ENCODE measurements at regions not wholly inside any gene's neighbourhood (a gene's known extent, or its start where the extent isn't known, plus 50 kb on each side); places are given as distances from the start of the nearest gene placed in this dataset.

DNA sequence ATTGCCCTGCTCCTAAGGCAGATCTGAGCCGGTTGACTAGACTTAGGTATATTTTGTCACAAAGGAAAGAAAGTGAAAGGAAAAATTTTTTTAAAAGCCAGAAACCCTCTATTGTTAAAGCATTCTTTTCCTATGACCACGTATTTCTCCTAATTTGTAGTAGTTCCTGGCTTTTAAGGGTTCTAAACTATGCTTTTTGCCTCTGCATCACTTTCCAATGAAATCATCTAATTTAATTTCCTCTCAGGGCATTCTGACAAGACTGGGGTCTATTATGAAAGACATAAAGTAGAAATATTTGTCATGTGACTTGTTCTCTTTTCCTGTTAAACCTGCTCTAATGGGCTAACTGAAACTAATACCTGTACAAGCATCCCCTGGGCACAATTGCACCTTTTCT, 233.0 kb upstream of the PRR20A start:
- DNase-seq (ENCODE audit: insufficient read length, low spot score) (no peak), FAIRE-seq (no peak)
- TF ChIP-seq POLR2A (IDR thresholded peaks at IDR 0.05; ENCODE audit: low read depth, low read length) (no peak), POLR2AphosphoS5 (IDR thresholded peaks at IDR 0.05; ENCODE audit: low read depth, low read length) (no peak), POU2F2 (IDR thresholded peaks at IDR 0.05; ENCODE audit: low read depth, low read length) (no peak), PAX5 (IDR thresholded peaks at IDR 0.05; ENCODE audit: insufficient read depth, low read length, severe bottlenecking) (no peak), SPI1 (IDR thresholded peaks at IDR 0.05; ENCODE audit: low read depth, low read length) (no peak), TAF1 (IDR thresholded peaks at IDR 0.05; ENCODE audit: low read depth, low read length) (no peak)

DNA sequence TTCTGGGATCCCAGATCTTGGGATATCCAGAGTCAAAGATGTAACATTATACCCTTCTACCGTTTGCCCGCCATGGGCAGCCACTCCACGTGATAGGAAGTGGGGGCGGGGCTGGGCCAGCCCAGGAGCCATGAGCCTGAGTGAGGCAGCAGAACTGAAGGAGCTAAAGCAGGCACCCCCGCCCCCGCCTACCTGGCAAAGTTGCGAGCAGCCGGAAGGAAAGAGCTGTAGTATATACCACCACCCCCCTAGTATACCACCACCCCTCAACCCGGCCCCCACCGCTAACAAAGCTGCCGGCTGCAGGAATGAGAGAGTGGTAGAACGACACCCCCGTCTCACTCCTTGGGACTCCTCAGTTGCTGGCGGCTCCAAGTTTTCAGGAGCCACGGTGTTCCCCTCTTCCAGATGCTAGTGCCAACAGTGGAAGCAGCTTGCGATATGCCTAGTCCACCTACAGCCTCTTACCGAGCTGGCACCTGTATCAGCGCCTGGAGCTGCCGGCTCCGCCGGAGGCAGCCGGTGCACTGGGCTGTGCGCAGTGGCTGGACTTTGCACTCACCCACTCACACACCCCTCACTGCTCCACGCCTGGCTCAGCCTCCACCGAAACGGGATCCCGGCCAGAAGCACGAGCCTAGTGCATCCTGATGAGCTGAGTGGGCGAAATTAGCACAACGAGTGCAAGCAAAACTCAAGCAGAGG, 230.7 kb upstream of the PRR20A start:
- TF ChIP-seq POLR2AphosphoS5 (IDR thresholded peaks at IDR 0.05; ENCODE audit: low read depth, low read length) = no peak
- TF ChIP-seq POU2F2 (IDR thresholded peaks at IDR 0.05; ENCODE audit: low read depth, low read length) = no peak
- TF ChIP-seq POLR2A (IDR thresholded peaks at IDR 0.05; ENCODE audit: low read depth, low read length) = no peak
- no peak for TF ChIP-seq TAF1 (IDR thresholded peaks at IDR 0.05; ENCODE audit: low read depth, low read length)
- no peak for TF ChIP-seq SPI1 (IDR thresholded peaks at IDR 0.05; ENCODE audit: low read depth, low read length)
- TF ChIP-seq PAX5 (IDR thresholded peaks at IDR 0.05; ENCODE audit: insufficient read depth, low read length, severe bottlenecking) = no peak
- no peak for FAIRE-seq
- no peak for DNase-seq (ENCODE audit: insufficient read length, low spot score)

DNA sequence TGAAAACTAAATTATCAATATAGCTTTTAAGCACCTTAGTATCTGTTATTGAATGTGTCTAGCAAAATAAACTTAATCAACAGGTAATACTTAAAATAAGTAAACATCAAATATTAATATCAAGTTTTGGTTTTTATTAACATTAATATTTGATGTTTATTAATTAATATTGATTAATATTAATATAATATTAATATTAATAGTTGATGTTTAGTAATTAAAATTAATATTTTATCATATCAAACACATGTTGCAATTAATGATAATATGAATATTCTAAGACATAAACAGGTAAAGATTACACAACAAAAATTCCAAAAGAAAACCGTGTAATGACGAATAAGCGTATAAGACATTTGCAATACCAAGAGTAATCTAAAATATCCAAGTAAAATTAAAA, 222.8 kb upstream of the PRR20A start:
- no peak for DNase-seq (ENCODE audit: insufficient read length, low spot score)
- no peak for TF ChIP-seq POLR2AphosphoS5 (IDR thresholded peaks at IDR 0.05; ENCODE audit: low read depth, low read length)
- no peak for TF ChIP-seq PAX5 (IDR thresholded peaks at IDR 0.05; ENCODE audit: insufficient read depth, low read length, severe bottlenecking)
- no peak for TF ChIP-seq POLR2A (IDR thresholded peaks at IDR 0.05; ENCODE audit: low read depth, low read length)
- TF ChIP-seq SPI1 (IDR thresholded peaks at IDR 0.05; ENCODE audit: low read depth, low read length) = no peak
- TF ChIP-seq TAF1 (IDR thresholded peaks at IDR 0.05; ENCODE audit: low read depth, low read length) = no peak
- no peak for TF ChIP-seq POU2F2 (IDR thresholded peaks at IDR 0.05; ENCODE audit: low read depth, low read length)
- FAIRE-seq = no peak

DNA sequence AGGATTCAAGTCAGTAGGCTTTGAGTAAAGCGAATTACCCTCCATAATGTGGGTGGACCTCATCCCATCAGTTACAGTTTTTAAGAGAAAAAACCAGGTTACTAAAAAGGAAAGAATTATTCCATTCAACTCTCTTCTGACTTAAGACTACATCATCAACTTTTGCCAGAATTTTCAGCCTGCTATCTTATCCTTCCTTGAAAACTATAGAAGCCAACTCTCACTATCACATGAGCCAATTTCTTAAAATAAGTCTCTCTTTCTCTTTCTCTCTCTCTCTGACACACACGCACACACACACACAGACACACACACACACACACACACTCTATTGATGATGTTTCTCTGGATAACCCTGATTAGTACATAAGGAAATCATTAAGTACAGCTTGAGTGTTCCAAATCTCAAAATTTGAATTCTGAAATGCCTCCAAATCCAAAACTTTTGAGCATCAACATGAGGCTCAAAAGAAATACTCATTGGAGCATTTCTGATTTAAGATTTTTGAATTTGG, 217.0 kb upstream of the PRR20A start:
- FAIRE-seq = no peak
- TF ChIP-seq POU2F2 (IDR thresholded peaks at IDR 0.05; ENCODE audit: low read depth, low read length) (no peak), TAF1 (IDR thresholded peaks at IDR 0.05; ENCODE audit: low read depth, low read length) (no peak), SPI1 (IDR thresholded peaks at IDR 0.05; ENCODE audit: low read depth, low read length) (no peak), POLR2A (IDR thresholded peaks at IDR 0.05; ENCODE audit: low read depth, low read length) (no peak), POLR2AphosphoS5 (IDR thresholded peaks at IDR 0.05; ENCODE audit: low read depth, low read length) (no peak), PAX5 (IDR thresholded peaks at IDR 0.05; ENCODE audit: insufficient read depth, low read length, severe bottlenecking) (no peak)
- no peak for DNase-seq (ENCODE audit: insufficient read length, low spot score)

DNA sequence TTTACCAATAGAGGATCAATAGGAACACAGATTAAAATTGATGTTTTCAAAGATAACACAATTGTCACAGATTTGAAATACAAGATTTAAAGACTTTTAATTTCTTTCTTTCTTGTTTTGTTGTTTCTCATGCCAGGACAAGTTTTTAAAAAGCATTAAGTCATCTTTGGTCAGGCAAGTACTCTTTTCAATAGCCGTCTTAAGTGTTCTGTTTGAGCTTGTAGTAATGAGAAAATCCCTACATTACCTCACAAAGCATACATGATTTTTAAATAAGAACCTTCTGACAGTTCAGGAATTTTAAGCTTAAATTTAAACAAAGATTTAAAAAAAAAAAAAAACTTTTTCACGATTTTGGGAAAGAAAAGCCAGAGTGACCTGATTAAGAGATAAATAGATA, 216.3 kb upstream of the PRR20A start:
- FAIRE-seq = no peak
- DNase-seq (ENCODE audit: insufficient read length, low spot score) = no peak
- TF ChIP-seq PAX5 (IDR thresholded peaks at IDR 0.05; ENCODE audit: insufficient read depth, low read length, severe bottlenecking) (no peak), SPI1 (IDR thresholded peaks at IDR 0.05; ENCODE audit: low read depth, low read length) (no peak), TAF1 (IDR thresholded peaks at IDR 0.05; ENCODE audit: low read depth, low read length) (no peak), POU2F2 (IDR thresholded peaks at IDR 0.05; ENCODE audit: low read depth, low read length) (no peak), POLR2AphosphoS5 (IDR thresholded peaks at IDR 0.05; ENCODE audit: low read depth, low read length) (no peak), POLR2A (IDR thresholded peaks at IDR 0.05; ENCODE audit: low read depth, low read length) (no peak)

DNA sequence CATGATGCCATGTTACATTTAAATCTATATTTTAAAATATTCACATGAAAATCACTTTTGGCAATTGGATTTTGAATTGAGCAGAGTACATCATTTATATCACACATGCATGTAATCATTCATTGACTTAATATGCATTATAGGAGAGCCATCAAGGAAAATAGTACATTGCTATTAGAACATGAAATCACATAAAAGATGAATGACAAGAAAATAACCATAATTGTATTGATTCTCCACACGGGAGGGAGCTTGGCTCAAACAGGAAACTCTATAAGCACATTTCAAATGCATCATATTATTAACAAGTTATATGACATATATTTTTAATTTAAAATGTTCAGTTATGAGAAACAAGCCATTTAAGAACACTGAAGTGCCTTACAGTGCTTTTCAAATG, 208.6 kb upstream of the PRR20A start:
- FAIRE-seq = no peak
- TF ChIP-seq TAF1 (IDR thresholded peaks at IDR 0.05; ENCODE audit: low read depth, low read length) = no peak
- no peak for TF ChIP-seq PAX5 (IDR thresholded peaks at IDR 0.05; ENCODE audit: insufficient read depth, low read length, severe bottlenecking)
- TF ChIP-seq POU2F2 (IDR thresholded peaks at IDR 0.05; ENCODE audit: low read depth, low read length) = no peak
- TF ChIP-seq POLR2AphosphoS5 (IDR thresholded peaks at IDR 0.05; ENCODE audit: low read depth, low read length) = no peak
- no peak for TF ChIP-seq POLR2A (IDR thresholded peaks at IDR 0.05; ENCODE audit: low read depth, low read length)
- no peak for TF ChIP-seq SPI1 (IDR thresholded peaks at IDR 0.05; ENCODE audit: low read depth, low read length)
- DNase-seq (ENCODE audit: insufficient read length, low spot score) = no peak

DNA sequence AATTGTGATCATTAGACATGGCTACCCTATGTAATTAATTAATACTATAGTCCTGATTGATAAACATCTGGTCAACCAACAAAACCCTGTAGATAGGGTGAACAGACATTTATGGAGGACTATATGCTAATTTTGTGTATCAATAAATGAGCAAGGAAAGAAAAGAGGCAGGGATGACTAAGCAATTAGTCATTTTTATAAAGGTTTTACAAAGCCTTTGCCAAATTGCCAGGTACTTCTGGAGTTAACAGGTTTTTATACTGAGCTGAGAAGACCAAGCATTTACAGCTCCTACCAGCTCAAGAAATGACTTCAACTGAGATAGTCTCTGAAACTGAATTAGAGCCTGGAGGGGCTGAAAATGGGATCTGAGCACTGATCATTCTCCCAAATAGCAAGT, 186.8 kb upstream of the PRR20A start:
- DNase-seq (ENCODE audit: insufficient read length, low spot score) (no peak), FAIRE-seq (no peak)
- TF ChIP-seq POLR2A (IDR thresholded peaks at IDR 0.05; ENCODE audit: low read depth, low read length) (no peak), POU2F2 (IDR thresholded peaks at IDR 0.05; ENCODE audit: low read depth, low read length) (no peak), SPI1 (IDR thresholded peaks at IDR 0.05; ENCODE audit: low read depth, low read length) (no peak), PAX5 (IDR thresholded peaks at IDR 0.05; ENCODE audit: insufficient read depth, low read length, severe bottlenecking) (no peak), POLR2AphosphoS5 (IDR thresholded peaks at IDR 0.05; ENCODE audit: low read depth, low read length) (no peak), TAF1 (IDR thresholded peaks at IDR 0.05; ENCODE audit: low read depth, low read length) (no peak)

DNA sequence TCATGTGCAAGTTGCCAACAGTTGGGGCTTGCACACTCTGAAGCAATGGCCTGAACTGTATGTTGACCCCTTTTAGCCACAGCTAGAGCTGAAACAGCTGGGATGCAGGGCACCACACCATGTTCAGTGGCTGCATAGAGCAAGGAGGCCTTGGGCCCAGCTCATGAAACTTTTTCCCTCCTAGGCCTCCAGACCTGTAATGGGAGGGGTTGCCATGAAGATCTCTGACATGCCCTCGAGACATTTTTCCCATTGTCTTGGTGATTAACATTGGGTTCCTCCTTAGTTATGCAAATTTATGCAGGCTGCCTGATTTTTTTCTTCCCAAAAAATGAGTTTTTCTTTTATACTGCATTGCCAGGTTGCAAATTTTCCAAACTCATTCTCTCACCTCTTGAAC, 165.1 kb upstream of the PRR20A start:
- FAIRE-seq = no peak
- DNase-seq (ENCODE audit: insufficient read length, low spot score) = no peak
- no peak for TF ChIP-seq POLR2AphosphoS5 (IDR thresholded peaks at IDR 0.05; ENCODE audit: low read depth, low read length)
- no peak for TF ChIP-seq POLR2A (IDR thresholded peaks at IDR 0.05; ENCODE audit: low read depth, low read length)
- no peak for TF ChIP-seq POU2F2 (IDR thresholded peaks at IDR 0.05; ENCODE audit: low read depth, low read length)
- TF ChIP-seq PAX5 (IDR thresholded peaks at IDR 0.05; ENCODE audit: insufficient read depth, low read length, severe bottlenecking) = no peak
- no peak for TF ChIP-seq SPI1 (IDR thresholded peaks at IDR 0.05; ENCODE audit: low read depth, low read length)
- no peak for TF ChIP-seq TAF1 (IDR thresholded peaks at IDR 0.05; ENCODE audit: low read depth, low read length)

DNA sequence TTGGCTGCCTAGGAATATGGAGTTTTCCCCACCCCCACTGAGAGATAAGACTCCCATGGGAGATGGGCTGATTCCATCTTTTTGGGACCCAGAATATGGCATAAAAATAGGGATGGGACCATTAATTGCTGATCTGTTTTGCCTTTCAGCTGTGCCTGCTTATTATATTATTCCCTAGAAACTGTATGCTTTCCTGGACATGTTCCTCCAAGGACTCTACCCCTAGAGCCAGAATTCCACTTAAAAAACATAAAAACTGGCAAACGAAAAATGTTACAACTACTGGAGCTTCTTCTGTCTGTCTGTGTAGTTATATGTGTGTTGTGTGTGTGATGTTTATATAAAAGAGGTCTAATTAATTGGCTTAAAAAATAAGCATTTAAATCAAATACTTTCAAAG, 159.9 kb upstream of the PRR20A start:
- no peak for DNase-seq (ENCODE audit: insufficient read length, low spot score)
- FAIRE-seq = no peak
- no peak for TF ChIP-seq POU2F2 (IDR thresholded peaks at IDR 0.05; ENCODE audit: low read depth, low read length)
- TF ChIP-seq PAX5 (IDR thresholded peaks at IDR 0.05; ENCODE audit: insufficient read depth, low read length, severe bottlenecking) = no peak
- no peak for TF ChIP-seq TAF1 (IDR thresholded peaks at IDR 0.05; ENCODE audit: low read depth, low read length)
- no peak for TF ChIP-seq SPI1 (IDR thresholded peaks at IDR 0.05; ENCODE audit: low read depth, low read length)
- no peak for TF ChIP-seq POLR2A (IDR thresholded peaks at IDR 0.05; ENCODE audit: low read depth, low read length)
- no peak for TF ChIP-seq POLR2AphosphoS5 (IDR thresholded peaks at IDR 0.05; ENCODE audit: low read depth, low read length)
